B cell (primary cell): ENCODE measurements at regions not wholly inside any gene's neighbourhood (a gene's known extent, or its start where the extent isn't known, plus 50 kb on each side); places are given as distances from the start of the nearest gene placed in this dataset.
"Not testable (repeated sequence)": the region's sequence is repeated elsewhere in the genome, so short reads cannot be mapped to it uniquely, and the experiment has no call there.

Experiments
- ATAC-seq: fragments of 200-7000 bp; cut with Tn5 transposase; one replicate; pipeline ENCODE4 v1.10.0; 2021; ENCODE audit warnings: low read depth, mild to moderate bottlenecking, moderate number of reproducible peaks, moderate library complexity
- CTCF ChIA-PET: fragments of 350-600 bp; sonication (Branson Sonifier 250); formaldehyde crosslinking; loops from one replicate; lab custom pipeline; 2021; ENCODE audit warnings: antibody characterized with exemption, inconsistent platforms; lab: Charles Lee
- POLR2A ChIA-PET: fragments of 350-600 bp; sonication (Branson Sonifier 250); formaldehyde crosslinking; loops from one replicate; lab custom pipeline; 2021; ENCODE audit warnings: antibody characterized with exemption; lab: Charles Lee
- DNase-seq: peaks from one replicate; pipeline ENCODE4 v3.0.0; 2013
- H2AFZ ChIP-seq: 2 replicates; pipeline ENCODE4 v1.6.1; 2012; ENCODE audit warnings: mild to moderate bottlenecking, low read depth, low read length; ENCODE audit not compliant: insufficient read depth, poor library complexity, severe bottlenecking
- H3K27ac ChIP-seq, 2 donors: 1 replicate in 1 of 2; 2 replicates in 1 of 2; pipeline ENCODE4 v1.5.1; 2012 to 2013; ENCODE audit warnings: low read length in 2 of 2, mild to moderate bottlenecking in 2 of 2, moderate library complexity in 1 of 2
- H3K27me3 ChIP-seq, 4 experiments: fragments of 200-600 bp in 1 of 4; sonication (generic) in 1 of 4; replicated peaks in 1 of 4; 1 replicate in 2 of 4; 2 replicates in 2 of 4; pipeline versions ENCODE4 v1.6.1 to v1.7.0; 2013 to 2016; ENCODE audit warnings: low read length in 3 of 4, mild to moderate bottlenecking in 2 of 4, mixed read lengths in 1 of 4, moderate library complexity in 1 of 4; ENCODE audit not compliant: insufficient read depth in 4 of 4, control insufficient read depth in 3 of 4; ENCODE audit errors: control extremely low read depth in 1 of 4
- H3K36me3 ChIP-seq, 2 experiments: replicated peaks in 1 of 2; 1 replicate in 1 of 2; 2 replicates in 1 of 2; pipeline versions ENCODE4 v1.6.1 to v1.7.1; 2013; ENCODE audit warnings: low read length in 1 of 2; ENCODE audit not compliant: insufficient read depth in 2 of 2, control insufficient read depth in 1 of 2; ENCODE audit errors: control extremely low read depth in 1 of 2, extremely low read depth in 1 of 2
- H3K4me1 ChIP-seq, 2 donors: fragments of 200-600 bp in 1 of 2; sonication (generic) in 1 of 2; 1 replicate in 1 of 2; 2 replicates in 1 of 2; pipeline versions ENCODE4 v1.5.1 to v1.6.1; 2013 to 2017; ENCODE audit warnings: low read length in 2 of 2; ENCODE audit not compliant: control insufficient read depth in 2 of 2, insufficient read depth in 2 of 2
- H3K4me2 ChIP-seq: replicated peaks from 2 replicates; pipeline ENCODE3; 2012; ENCODE audit warnings: mild to moderate bottlenecking, low read depth, low read length; ENCODE audit not compliant: poor library complexity, severe bottlenecking
- H3K4me3 ChIP-seq, 5 experiments: fragments of 200-600 bp in 1 of 5; sonication (generic) in 1 of 5; 1 replicate in 3 of 5; 2 replicates in 2 of 5; pipeline versions ENCODE4 v1.5.1 to v1.7.0; 2011 to 2016; ENCODE audit warnings: low read length in 4 of 5, mild to moderate bottlenecking in 4 of 5, low read depth in 2 of 5, control low read depth in 1 of 5, moderate library complexity in 1 of 5; ENCODE audit not compliant: insufficient read depth in 1 of 5; ENCODE audit errors: control extremely low read depth in 1 of 5, extremely low read depth in 1 of 5
- H3K79me2 ChIP-seq: fragments of 200-600 bp; sonication (generic); one replicate; pipeline ENCODE4 v1.6.0; 2016; ENCODE audit warnings: low read length; ENCODE audit not compliant: control insufficient read depth, insufficient read depth
- H3K9ac ChIP-seq: fragments of 200-600 bp; sonication (generic); 2 replicates; pipeline ENCODE4 v1.6.1; 2017; ENCODE audit warnings: mild to moderate bottlenecking, low read length, moderate library complexity
- H3K9me3 ChIP-seq, 3 donors: one replicate each; pipeline versions ENCODE4 v1.6.1 to v1.7.1; 2013; ENCODE audit warnings: low read length in 2 of 3; ENCODE audit not compliant: control insufficient read depth in 2 of 3, insufficient read depth in 1 of 3; ENCODE audit errors: control extremely low read depth in 1 of 3
- H4K20me1 ChIP-seq: 2 replicates; pipeline ENCODE4 v1.6.0; 2012; ENCODE audit warnings: mild to moderate bottlenecking, low read length; ENCODE audit not compliant: insufficient read depth, control insufficient read depth, poor library complexity, severe bottlenecking
- H3K27ac Mint-ChIP-seq: one replicate; pipeline ENCODE4 v1.8.0; 2021; ENCODE audit warnings: mixed read lengths
- H3K27me3 Mint-ChIP-seq: one replicate; pipeline ENCODE4 v1.8.0; 2021; ENCODE audit warnings: mixed read lengths
- H3K4me1 Mint-ChIP-seq: one replicate; pipeline ENCODE4 v1.8.0; 2021; ENCODE audit warnings: mixed read lengths
- H3K4me3 Mint-ChIP-seq: one replicate; pipeline ENCODE4 v1.8.0; 2021; ENCODE audit warnings: mixed read lengths
- H3K9me3 Mint-ChIP-seq: one replicate; pipeline ENCODE4 v1.8.0; 2022; ENCODE audit warnings: mixed read lengths; ENCODE audit not compliant: insufficient read depth
- WGBS: methylation state at CpG from one replicate; pipeline ENCODE4 v1.1.5; 2013; ENCODE audit warnings: missing lambda C conversion rate; ENCODE audit not compliant: insufficient coverage; 5-methylcytosine and 5-hydroxymethylcytosine counted together
- intact Hi-C: fragments of 100-400 bp; cut with micrococcal nuclease; formaldehyde crosslinking; loops from one replicate; pipeline ENCODE4 v1.10.0; 2022

GRCh38 chr1:223931476-223931875 is 85.7 kb upstream of the TP53BP2 start:
- H3K9me3 ChIP-seq, CTCF ChIA-PET, intact Hi-C loops: not testable (repeated sequence)

GRCh38 chr1:223920805-223921204 is 75.1 kb upstream of the TP53BP2 start:
- H3K27ac ChIP-seq, ATAC-seq, H3K4me1 ChIP-seq, H4K20me1 ChIP-seq, H3K36me3 ChIP-seq, DNase-seq, H3K9ac ChIP-seq, H3K27me3 ChIP-seq, H3K27me3 Mint-ChIP-seq, intact Hi-C loops, CTCF ChIA-PET, POLR2A ChIA-PET, H3K27ac Mint-ChIP-seq, H3K4me1 Mint-ChIP-seq, H3K9me3 ChIP-seq, H3K4me3 Mint-ChIP-seq, H3K4me2 ChIP-seq, H3K4me3 ChIP-seq, H2AFZ ChIP-seq, H3K9me3 Mint-ChIP-seq, H3K79me2 ChIP-seq: not testable (repeated sequence)
- WGBS = no CpG with 5 or more reads among the region's 4 CpGs

More at GRCh38 chr1:223931476-223931875, 85.7 kb upstream of the TP53BP2 start:
- ATAC-seq, POLR2A ChIA-PET, H3K4me3 Mint-ChIP-seq, H2AFZ ChIP-seq, H3K4me2 ChIP-seq, H3K27me3 ChIP-seq, H3K4me3 ChIP-seq, H3K36me3 ChIP-seq, H3K27me3 Mint-ChIP-seq, H3K9me3 Mint-ChIP-seq, DNase-seq, H3K4me1 ChIP-seq, H3K27ac Mint-ChIP-seq, H3K9ac ChIP-seq, H3K27ac ChIP-seq, H3K4me1 Mint-ChIP-seq, H4K20me1 ChIP-seq, H3K79me2 ChIP-seq: not testable (repeated sequence)
- no CpG with 5 or more reads among the region's 1 CpG for WGBS

GRCh38 chr1:223915476-223915875 is 69.7 kb upstream of the TP53BP2 start:
- H3K4me3 ChIP-seq, H2AFZ ChIP-seq, H3K79me2 ChIP-seq, H3K27ac Mint-ChIP-seq, POLR2A ChIA-PET, H3K9ac ChIP-seq, H3K4me3 Mint-ChIP-seq, intact Hi-C loops, ATAC-seq, H3K9me3 Mint-ChIP-seq, H3K4me2 ChIP-seq, H3K36me3 ChIP-seq, DNase-seq, CTCF ChIA-PET, H3K4me1 ChIP-seq, H3K27ac ChIP-seq, H4K20me1 ChIP-seq, H3K9me3 ChIP-seq, H3K4me1 Mint-ChIP-seq, H3K27me3 Mint-ChIP-seq, H3K27me3 ChIP-seq: not testable (repeated sequence)
- no CpG with 5 or more reads among the region's 2 CpGs for WGBS

GRCh38 chr1:223913715-223914114 is 68.0 kb upstream of the TP53BP2 start:
- H3K79me2 ChIP-seq, H3K27me3 ChIP-seq, H3K27ac ChIP-seq, H3K4me3 Mint-ChIP-seq, H3K27ac Mint-ChIP-seq, H3K9me3 ChIP-seq, H3K36me3 ChIP-seq, CTCF ChIA-PET, H3K4me2 ChIP-seq, intact Hi-C loops, H3K4me1 Mint-ChIP-seq, H4K20me1 ChIP-seq, ATAC-seq, H3K9me3 Mint-ChIP-seq, H3K4me1 ChIP-seq, H3K9ac ChIP-seq, H3K27me3 Mint-ChIP-seq, H2AFZ ChIP-seq, DNase-seq, POLR2A ChIA-PET, H3K4me3 ChIP-seq: not testable (repeated sequence)
- WGBS = 100% methylated on average over 2 of the region's 2 CpGs
